ENCODE measurements at regions not wholly inside any gene's neighbourhood (a gene's known extent, or its start where the extent isn't known, plus 50 kb on each side); places are given as distances from the start of the nearest gene placed in this dataset.

DNA sequence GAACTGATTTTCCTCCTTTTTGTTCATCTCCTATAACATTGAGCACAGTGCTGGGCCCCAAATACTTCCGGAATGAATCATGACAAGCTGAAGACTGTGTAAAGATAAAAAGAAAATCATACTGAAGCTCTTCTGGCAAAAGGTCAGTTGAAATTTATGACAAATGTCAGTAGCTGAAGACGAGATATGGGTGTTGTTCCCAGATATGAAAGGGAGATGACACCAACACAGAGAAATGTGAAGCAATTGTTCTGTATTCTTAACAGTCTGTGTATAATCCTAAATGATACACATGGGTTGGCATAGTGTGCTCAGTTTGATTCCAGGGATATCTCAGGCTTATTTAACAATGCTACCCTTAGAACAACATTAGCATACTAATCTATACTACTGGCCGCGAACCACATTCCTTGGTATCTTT is 170.5 kb upstream of the PITX2 start:
- Mint-ChIP-seq H3K9me3 (no peaks in the 10 kb centered on the region), H3K4me1 (ENCODE audit: low read depth) (no peaks in the 10 kb centered on the region), H3K36me3 (ENCODE audit: low read depth) (no peaks in the 10 kb centered on the region), H3K27me3 (ENCODE audit: low read depth) (no peaks in the 10 kb centered on the region), H3K27ac (no peak overlapping the region), H3K4me3 (no peak overlapping the region)
- DNase-seq (ENCODE audit: low spot score): no peak

DNA sequence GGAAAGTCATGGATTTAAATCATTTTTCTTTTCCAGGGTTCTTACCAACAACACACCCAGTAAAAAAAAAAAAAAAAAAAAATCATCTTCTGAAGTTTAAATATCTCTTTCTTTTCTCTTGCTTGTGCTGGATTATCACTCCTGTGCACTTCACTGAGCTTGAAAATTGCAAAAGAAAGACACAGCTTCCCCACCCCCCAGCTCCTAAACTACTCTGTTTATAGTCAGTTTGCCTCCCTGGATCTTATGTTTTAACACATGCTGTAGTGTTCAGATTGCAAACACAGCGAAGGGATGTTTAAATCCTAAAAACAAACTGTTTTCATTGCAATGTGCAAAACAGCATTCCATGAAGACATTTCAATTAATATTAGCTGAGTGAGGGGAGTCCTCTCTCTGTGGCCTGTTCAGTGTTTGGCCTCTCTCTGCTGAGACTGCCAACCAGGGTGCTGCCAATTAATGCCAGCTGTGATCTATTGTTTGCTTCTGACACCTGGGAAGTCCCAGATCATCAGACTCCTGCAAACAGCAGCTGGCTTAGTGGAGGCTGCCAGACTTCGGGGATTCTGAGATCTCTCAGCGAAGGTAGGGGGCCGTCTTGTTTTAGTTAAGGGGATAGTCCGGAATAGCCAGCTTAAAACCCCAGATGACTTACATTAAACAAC is 171.1 kb upstream of the PITX2 start:
- Mint-ChIP-seq H3K36me3 (ENCODE audit: low read depth) (no peaks in the 10 kb centered on the region), H3K27me3 (ENCODE audit: low read depth) (no peaks in the 10 kb centered on the region), H3K27ac (no peak overlapping the region), H3K4me1 (ENCODE audit: low read depth) (no peaks in the 10 kb centered on the region), H3K4me3 (no peak overlapping the region), H3K9me3 (no peaks in the 10 kb centered on the region)
- no peak for DNase-seq (ENCODE audit: low spot score)

DNA sequence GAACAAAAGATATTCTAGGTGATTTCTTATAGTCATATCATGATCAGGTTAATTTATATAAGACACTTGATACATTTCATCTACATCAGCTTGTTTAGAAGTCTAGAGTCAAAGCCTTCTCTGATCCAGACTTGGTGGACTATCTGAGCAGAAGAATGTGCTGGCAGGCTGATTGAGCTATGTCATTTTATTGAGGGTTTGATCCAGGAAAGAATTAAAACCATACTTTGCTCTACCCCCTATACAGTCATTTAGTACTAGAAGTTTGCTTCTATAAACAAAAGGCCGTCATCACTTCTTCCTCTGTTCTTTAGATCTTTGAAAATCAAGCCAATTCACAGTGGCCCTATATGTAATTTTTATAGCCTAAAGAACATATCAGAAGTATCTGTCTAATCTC is 173.1 kb upstream of the PITX2 start:
- Mint-ChIP-seq H3K36me3 (ENCODE audit: low read depth) (no peaks in the 10 kb centered on the region), H3K27me3 (ENCODE audit: low read depth) (no peaks in the 10 kb centered on the region), H3K9me3 (no peaks in the 10 kb centered on the region), H3K4me1 (ENCODE audit: low read depth) (no peaks in the 10 kb centered on the region), H3K4me3 (no peak overlapping the region), H3K27ac (no peak overlapping the region)
- no peak for DNase-seq (ENCODE audit: low spot score)

DNA sequence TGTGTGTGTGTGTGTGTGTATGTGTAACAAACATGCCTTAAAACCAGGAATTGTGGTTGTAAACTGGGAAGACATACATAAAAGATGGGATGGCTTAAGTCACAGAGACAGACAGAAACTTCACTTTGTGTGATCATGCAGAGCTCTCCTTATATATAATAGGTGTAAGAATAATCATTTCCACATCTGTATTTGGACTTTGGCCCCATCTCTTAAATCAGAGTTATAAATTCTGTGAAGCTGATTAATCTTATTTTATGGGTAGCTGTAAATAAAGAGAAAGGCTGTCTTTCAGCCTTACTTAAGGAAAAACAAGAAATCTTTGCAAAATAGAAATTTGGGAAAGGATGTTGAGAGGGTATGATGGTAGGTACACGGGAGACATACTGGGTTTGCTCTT is 174.6 kb upstream of the PITX2 start:
- DNase-seq (ENCODE audit: low spot score): no peak
- H3K4me3 Mint-ChIP-seq: no peak overlapping the region
- H3K27ac Mint-ChIP-seq: no peak overlapping the region
- no peaks in the 10 kb centered on the region for H3K36me3 Mint-ChIP-seq (ENCODE audit: low read depth)
- no peaks in the 10 kb centered on the region for H3K27me3 Mint-ChIP-seq (ENCODE audit: low read depth)
- no peaks in the 10 kb centered on the region for H3K9me3 Mint-ChIP-seq
- H3K4me1 Mint-ChIP-seq (ENCODE audit: low read depth): no peaks in the 10 kb centered on the region

DNA sequence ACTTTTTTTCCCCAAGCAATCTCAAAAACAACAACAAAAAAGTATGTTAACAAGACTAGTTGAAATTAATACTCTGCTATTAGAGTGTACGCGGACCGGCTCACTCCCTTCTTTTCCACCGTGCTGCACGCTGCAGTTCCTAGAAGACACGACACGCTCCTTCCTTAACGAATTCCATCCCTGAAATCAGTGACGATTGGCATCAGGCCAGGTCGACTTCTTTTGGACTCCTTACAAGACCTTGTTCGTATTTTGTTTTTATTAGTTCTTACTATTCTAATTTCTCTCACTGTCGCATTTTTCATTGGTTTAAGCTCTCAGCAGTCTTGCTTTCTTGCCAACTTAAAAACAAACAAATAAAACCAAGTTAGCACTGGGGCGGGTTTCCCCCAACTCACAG is 175.8 kb upstream of the PITX2 start:
- Mint-ChIP-seq H3K27me3 (ENCODE audit: low read depth) (no peaks in the 10 kb centered on the region), H3K27ac (no peak overlapping the region), H3K36me3 (ENCODE audit: low read depth) (no peaks in the 10 kb centered on the region), H3K9me3 (no peaks in the 10 kb centered on the region), H3K4me3 (no peak overlapping the region), H3K4me1 (ENCODE audit: low read depth) (no peaks in the 10 kb centered on the region)
- no peak for DNase-seq (ENCODE audit: low spot score)

DNA sequence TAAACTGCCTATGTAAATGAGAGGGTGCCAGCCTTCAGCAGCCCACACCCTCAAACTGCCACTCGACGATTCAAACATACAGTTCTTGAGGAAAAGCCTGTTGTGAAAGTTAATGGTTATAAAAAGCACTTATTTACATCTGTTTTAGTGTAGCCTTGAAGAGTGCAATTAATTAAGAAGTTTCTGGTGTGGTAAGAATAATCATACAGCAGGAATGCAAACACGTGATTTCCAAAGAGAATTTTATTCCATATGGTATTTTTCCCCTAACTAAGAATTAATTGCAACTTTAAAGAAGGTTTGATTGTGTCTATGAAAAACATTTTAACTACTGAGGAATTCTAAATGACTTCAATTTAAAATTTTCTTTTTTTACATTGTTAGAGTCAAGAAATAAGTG is 176.3 kb upstream of the PITX2 start:
- no peaks in the 10 kb centered on the region for H3K4me1 Mint-ChIP-seq (ENCODE audit: low read depth)
- H3K36me3 Mint-ChIP-seq (ENCODE audit: low read depth): no peaks in the 10 kb centered on the region
- DNase-seq (ENCODE audit: low spot score): no peak
- H3K4me3 Mint-ChIP-seq: no peak overlapping the region
- no peaks in the 10 kb centered on the region for H3K27me3 Mint-ChIP-seq (ENCODE audit: low read depth)
- H3K9me3 Mint-ChIP-seq: no peaks in the 10 kb centered on the region
- H3K27ac Mint-ChIP-seq: no peak overlapping the region

DNA sequence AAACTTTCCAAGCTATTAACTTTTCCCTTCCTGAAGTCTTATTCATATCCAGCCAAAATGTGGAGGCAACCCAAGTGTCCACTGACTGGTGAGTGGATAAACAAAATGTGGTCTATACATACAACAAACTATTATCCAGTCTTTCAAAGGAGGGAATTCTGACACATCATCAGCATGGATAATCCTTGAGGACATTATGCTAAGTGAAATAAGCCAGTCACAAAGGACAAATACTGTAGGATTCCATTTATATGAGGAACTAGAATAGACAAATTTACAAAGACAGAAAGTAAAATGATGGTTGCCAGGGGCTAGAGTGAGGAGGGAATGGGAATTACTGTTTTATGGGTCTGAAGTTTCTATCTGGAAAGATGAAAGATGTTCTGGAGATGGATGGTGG is 178.7 kb upstream of the PITX2 start:
- no peak overlapping the region for H3K27ac Mint-ChIP-seq
- DNase-seq (ENCODE audit: low spot score): no peak
- no peaks in the 10 kb centered on the region for H3K27me3 Mint-ChIP-seq (ENCODE audit: low read depth)
- no peak overlapping the region for H3K4me3 Mint-ChIP-seq
- H3K4me1 Mint-ChIP-seq (ENCODE audit: low read depth): no peaks in the 10 kb centered on the region
- H3K9me3 Mint-ChIP-seq: no peaks in the 10 kb centered on the region
- no peaks in the 10 kb centered on the region for H3K36me3 Mint-ChIP-seq (ENCODE audit: low read depth)

DNA sequence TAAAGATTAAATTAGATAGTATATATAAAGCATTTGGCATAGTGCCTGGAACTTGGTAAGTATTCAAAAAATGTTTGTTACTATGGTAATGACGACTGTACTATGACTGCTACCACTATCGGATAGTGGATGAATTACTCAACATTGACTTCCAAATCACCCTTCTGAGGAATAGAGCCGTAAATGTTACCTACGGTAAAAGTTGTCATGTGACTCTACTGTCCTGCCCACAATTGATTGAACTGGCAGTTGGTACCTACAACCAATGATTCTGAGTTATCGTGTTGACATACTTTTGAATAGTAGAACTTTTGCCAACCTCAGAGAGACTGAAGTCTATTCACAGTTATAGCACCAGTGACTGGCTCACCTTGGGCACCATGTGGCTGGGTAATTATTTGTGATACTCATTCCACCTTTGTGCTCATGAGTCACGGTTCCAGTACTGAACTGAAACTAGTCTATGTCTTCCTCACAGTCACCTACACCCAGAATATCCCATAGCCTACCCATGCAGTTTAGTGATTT is 185.5 kb upstream of the PITX2 start:
- H3K27me3 Mint-ChIP-seq (ENCODE audit: low read depth): no peaks in the 10 kb centered on the region
- no peak overlapping the region for H3K4me3 Mint-ChIP-seq
- H3K36me3 Mint-ChIP-seq (ENCODE audit: low read depth): no peaks in the 10 kb centered on the region
- no peak for DNase-seq (ENCODE audit: low spot score)
- no peak overlapping the region for H3K27ac Mint-ChIP-seq
- no peaks in the 10 kb centered on the region for H3K9me3 Mint-ChIP-seq
- no peaks in the 10 kb centered on the region for H3K4me1 Mint-ChIP-seq (ENCODE audit: low read depth)

DNA sequence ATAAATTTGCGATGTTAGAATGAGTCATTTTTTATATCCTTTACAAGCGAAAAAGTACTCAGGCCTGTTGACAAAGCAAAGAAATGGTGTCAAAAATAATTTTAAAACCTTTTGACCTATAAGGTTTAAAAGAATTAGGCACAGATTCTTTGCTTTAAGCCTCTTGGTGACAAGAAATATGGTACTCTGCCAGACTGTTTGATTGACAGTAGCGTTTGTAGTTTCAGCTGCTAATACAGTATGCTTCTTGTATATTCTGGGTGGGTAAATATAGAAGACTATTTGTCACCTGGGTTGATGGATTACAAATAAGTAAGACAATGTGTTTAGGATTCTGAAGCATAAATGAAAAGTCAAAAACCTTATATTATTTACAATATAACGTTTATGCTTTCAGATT is 193.1 kb upstream of the PITX2 start:
- Mint-ChIP-seq H3K4me1 (ENCODE audit: low read depth) (no peaks in the 10 kb centered on the region), H3K9me3 (no peaks in the 10 kb centered on the region), H3K36me3 (ENCODE audit: low read depth) (no peaks in the 10 kb centered on the region), H3K27ac (no peak overlapping the region), H3K27me3 (ENCODE audit: low read depth) (no peaks in the 10 kb centered on the region), H3K4me3 (no peak overlapping the region)
- no peak for DNase-seq (ENCODE audit: low spot score)

DNA sequence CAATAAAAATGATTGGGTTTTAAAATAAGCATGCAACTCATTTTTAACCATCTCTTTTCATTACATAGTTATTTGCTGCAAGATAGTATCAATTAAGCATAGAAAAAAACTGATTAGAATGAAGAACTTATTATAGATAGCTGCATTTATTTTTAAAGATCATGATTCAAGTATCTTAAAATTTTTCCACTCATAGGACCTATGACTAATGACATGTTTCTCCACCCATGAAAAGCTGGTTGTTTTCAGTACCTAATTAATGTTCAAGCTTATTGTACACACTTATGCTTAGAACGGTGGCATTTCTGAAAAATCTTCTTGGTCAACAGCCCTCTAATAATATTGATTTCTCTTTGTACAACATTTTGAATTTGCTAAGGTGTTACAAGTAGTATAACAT is 193.5 kb upstream of the PITX2 start:
- DNase-seq (ENCODE audit: low spot score): no peak
- Mint-ChIP-seq H3K36me3 (ENCODE audit: low read depth) (no peaks in the 10 kb centered on the region), H3K27me3 (ENCODE audit: low read depth) (no peaks in the 10 kb centered on the region), H3K4me1 (ENCODE audit: low read depth) (no peaks in the 10 kb centered on the region), H3K4me3 (no peak overlapping the region), H3K27ac (no peak overlapping the region), H3K9me3 (no peaks in the 10 kb centered on the region)

DNA sequence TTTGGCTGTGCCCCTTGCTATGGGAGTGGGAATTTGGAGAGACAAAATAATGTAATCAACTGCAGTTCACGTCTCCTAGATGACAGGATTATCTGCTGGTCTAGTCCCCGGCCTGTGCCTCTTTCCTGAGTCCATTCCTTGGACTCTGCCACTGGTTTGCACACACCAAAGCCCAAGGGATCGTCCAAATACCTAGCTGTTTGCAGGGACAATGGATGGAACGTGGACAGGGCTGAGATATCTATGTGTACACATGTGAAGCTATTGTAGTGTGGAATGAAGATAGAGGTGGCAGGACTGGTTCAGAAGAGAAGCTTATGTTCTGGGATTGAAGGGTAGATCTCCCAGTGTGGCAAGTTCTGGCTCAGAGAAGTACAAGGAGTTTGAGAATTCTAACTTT is 198.3 kb upstream of the PITX2 start:
- H3K4me3 Mint-ChIP-seq: no peak overlapping the region
- H3K36me3 Mint-ChIP-seq (ENCODE audit: low read depth): no peaks in the 10 kb centered on the region
- H3K4me1 Mint-ChIP-seq (ENCODE audit: low read depth): no peaks in the 10 kb centered on the region
- no peaks in the 10 kb centered on the region for H3K27me3 Mint-ChIP-seq (ENCODE audit: low read depth)
- no peaks in the 10 kb centered on the region for H3K9me3 Mint-ChIP-seq
- H3K27ac Mint-ChIP-seq: no peak overlapping the region
- DNase-seq (ENCODE audit: low spot score): no peak

DNA sequence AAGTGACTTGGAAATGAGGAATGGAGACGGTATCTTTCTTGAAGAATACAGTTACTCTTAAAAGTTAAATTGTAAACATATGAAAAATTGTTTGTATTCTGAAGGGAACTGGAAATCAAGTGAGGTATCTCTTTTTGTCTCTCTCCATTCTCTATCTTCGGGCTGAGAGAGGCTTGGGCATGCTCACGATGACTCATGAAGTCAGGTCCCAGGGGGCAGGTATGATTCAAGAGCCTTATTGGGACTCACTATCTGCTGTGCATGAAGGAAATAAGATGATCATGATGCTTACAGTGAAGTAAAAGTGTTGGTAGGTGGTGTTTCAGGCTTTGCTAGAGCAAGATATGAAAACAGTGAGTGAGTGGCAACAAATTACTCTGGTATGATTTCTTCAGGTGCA is 200.4 kb upstream of the PITX2 start:
- no peaks in the 10 kb centered on the region for H3K27me3 Mint-ChIP-seq (ENCODE audit: low read depth)
- no peak for DNase-seq (ENCODE audit: low spot score)
- no peak overlapping the region for H3K27ac Mint-ChIP-seq
- H3K9me3 Mint-ChIP-seq: no peaks in the 10 kb centered on the region
- no peaks in the 10 kb centered on the region for H3K4me1 Mint-ChIP-seq (ENCODE audit: low read depth)
- H3K4me3 Mint-ChIP-seq: no peak overlapping the region
- no peaks in the 10 kb centered on the region for H3K36me3 Mint-ChIP-seq (ENCODE audit: low read depth)

DNA sequence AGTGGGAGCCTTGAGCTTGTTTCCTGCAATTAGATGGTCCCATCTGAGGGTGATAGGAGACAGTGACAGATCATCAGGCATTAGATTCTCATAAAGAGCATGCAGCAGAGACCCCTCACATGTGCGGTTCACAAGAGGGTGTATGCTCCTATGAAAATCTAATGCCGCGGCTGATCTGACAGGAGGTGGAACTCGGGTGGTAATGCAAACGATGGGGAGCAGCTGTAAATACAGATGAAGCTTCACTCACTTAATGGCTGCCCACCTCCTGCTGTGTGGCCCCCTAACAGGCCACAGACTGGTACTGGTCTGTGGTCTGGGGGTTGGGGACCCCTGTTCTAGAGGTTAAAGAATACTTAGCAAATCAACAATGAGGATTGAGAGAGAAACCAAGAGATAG is 201.5 kb upstream of the PITX2 start:
- H3K36me3 Mint-ChIP-seq (ENCODE audit: low read depth): no peaks in the 10 kb centered on the region
- no peak for DNase-seq (ENCODE audit: low spot score)
- no peak overlapping the region for H3K27ac Mint-ChIP-seq
- H3K4me1 Mint-ChIP-seq (ENCODE audit: low read depth): no peaks in the 10 kb centered on the region
- no peak overlapping the region for H3K4me3 Mint-ChIP-seq
- no peaks in the 10 kb centered on the region for H3K9me3 Mint-ChIP-seq
- H3K27me3 Mint-ChIP-seq (ENCODE audit: low read depth): no peaks in the 10 kb centered on the region

DNA sequence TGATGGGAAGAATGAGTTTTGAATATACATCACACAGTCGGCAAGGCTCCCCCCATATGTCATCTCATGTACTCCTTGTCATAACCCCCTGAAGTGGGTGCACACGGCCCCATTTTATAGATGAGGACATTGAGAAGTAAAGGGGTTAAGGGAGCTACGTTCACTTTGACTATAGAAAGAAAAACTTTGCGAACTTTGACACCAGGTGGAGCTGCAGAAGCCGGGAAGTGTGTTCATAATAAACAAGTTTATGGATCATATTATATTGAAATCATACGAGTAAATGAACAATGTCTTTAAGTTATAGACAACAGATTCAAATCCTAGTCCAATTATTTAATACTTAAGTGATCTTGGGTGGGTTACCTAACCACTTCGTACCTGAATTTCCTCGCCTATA is 203.8 kb upstream of the PITX2 start:
- Mint-ChIP-seq H3K27me3 (ENCODE audit: low read depth) (no peaks in the 10 kb centered on the region), H3K4me1 (ENCODE audit: low read depth) (no peaks in the 10 kb centered on the region), H3K4me3 (no peak overlapping the region), H3K27ac (no peak overlapping the region), H3K36me3 (ENCODE audit: low read depth) (no peaks in the 10 kb centered on the region), H3K9me3 (no peaks in the 10 kb centered on the region)
- DNase-seq (ENCODE audit: low spot score): no peak

DNA sequence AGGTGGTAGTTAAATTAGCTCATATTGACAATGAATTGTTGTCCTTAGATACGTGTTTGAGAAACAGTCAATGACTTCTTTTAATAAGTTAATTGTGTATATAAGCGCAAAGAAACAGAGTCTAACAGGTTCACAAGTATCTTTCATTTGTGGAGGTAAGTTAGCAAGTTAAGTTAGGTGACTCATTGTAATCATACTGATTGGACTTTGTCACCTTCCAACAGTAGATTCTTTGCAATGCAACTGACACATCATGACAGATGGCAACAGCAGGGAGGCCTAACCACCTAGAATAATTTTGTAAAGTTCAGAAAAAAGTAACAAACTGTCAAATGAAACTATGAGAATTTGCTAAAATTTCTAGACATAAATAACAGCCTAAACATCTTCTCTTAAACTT is 207.6 kb upstream of the PITX2 start:
- Mint-ChIP-seq H3K4me3 (no peak overlapping the region), H3K4me1 (ENCODE audit: low read depth) (no peaks in the 10 kb centered on the region), H3K27ac (no peak overlapping the region), H3K9me3 (no peaks in the 10 kb centered on the region), H3K27me3 (ENCODE audit: low read depth) (no peaks in the 10 kb centered on the region), H3K36me3 (ENCODE audit: low read depth) (no peaks in the 10 kb centered on the region)
- no peak for DNase-seq (ENCODE audit: low spot score)

All from T-helper 2 cell treated with Interferon-gamma antibody and Interleukin-4, amounts not matched to agents 5 μg/mL and 100 μg/mL, for 36 hours (primary cell).